DND-41 (cell line): ENCODE measurements at regions not wholly inside any gene's neighbourhood (a gene's known extent, or its start where the extent isn't known, plus 50 kb on each side); places are given as distances from the start of the nearest gene placed in this dataset.

Source experiments
- ATAC-seq: fragments of 200-7000 bp; cut with Tn5 transposase; 3 replicates; pipeline ENCODE4 v1.9.1; 2021; ENCODE audit warnings: low read depth; ENCODE audit not compliant: insufficient read depth
- DNase-seq: peaks from one replicate; pipeline ENCODE4 v3.0.0-alpha.2; 2020
- H2AFZ ChIP-seq: 2 replicates; pipeline ENCODE4 v1.6.0; 2012; ENCODE audit warnings: low read depth, low read length
- H3K27ac ChIP-seq: 2 replicates; pipeline ENCODE4 v1.5.1; 2012; ENCODE audit warnings: low read length, inconsistent platforms
- H3K27me3 ChIP-seq: fragments of 200-600 bp; sonication (generic); 2 replicates; pipeline ENCODE4 v1.6.0; 2012; ENCODE audit warnings: low read length, mild to moderate bottlenecking, inconsistent platforms; ENCODE audit not compliant: insufficient read depth, poor library complexity
- H3K36me3 ChIP-seq: 2 replicates; pipeline ENCODE4 v1.5.1; 2012; ENCODE audit warnings: low read length, inconsistent platforms; ENCODE audit not compliant: insufficient read depth
- H3K4me1 ChIP-seq: 2 replicates; pipeline ENCODE4 v1.5.1; 2012; ENCODE audit warnings: mild to moderate bottlenecking, low read length; ENCODE audit not compliant: insufficient read depth
- H3K4me2 ChIP-seq: 2 replicates; pipeline ENCODE4 v1.6.0; 2012; ENCODE audit warnings: mild to moderate bottlenecking, moderate library complexity, low read length, inconsistent platforms; ENCODE audit not compliant: insufficient read depth
- H3K4me3 ChIP-seq, 2 experiments: fragments of 200-600 bp in 1 of 2; shearing (Covaris generic) in 1 of 2; 2 replicates each; pipeline ENCODE4 v1.5.1; 2012 to 2016; ENCODE audit warnings: inconsistent platforms in 2 of 2, low read length in 2 of 2, mild to moderate bottlenecking in 2 of 2, low read depth in 1 of 2, moderate library complexity in 1 of 2
- H3K79me2 ChIP-seq: 2 replicates; pipeline ENCODE4 v1.6.0; 2012; ENCODE audit warnings: low read length, inconsistent platforms; ENCODE audit not compliant: insufficient read depth
- H3K9ac ChIP-seq: 2 replicates; pipeline ENCODE4 v1.6.0; 2012; ENCODE audit warnings: low read depth, mild to moderate bottlenecking, inconsistent platforms, low read length, moderate library complexity
- H3K9me3 ChIP-seq: 2 replicates; pipeline ENCODE4 v1.5.1; 2012; ENCODE audit warnings: low read length, moderate library complexity, mild to moderate bottlenecking, inconsistent platforms; ENCODE audit not compliant: insufficient read depth, severe bottlenecking
- H4K20me1 ChIP-seq: 2 replicates; pipeline ENCODE4 v1.6.0; 2012; ENCODE audit warnings: low read length; ENCODE audit not compliant: insufficient read depth
- EZH2 ChIP-seq: IDR thresholded peaks from 3 replicates; pipeline ENCODE4 v1.6.1; 2012; ENCODE audit warnings: borderline replicate concordance, low read depth, mild to moderate bottlenecking, moderate library complexity, low read length, inconsistent platforms; ENCODE audit not compliant: severe bottlenecking
- TF ChIP-seq, protein P1 (sequence below): IDR thresholded peaks from 2 replicates; pipeline ENCODE4 v1.5.1; 2012; ENCODE audit warnings: borderline replicate concordance, low read length, moderate library complexity, mild to moderate bottlenecking; ENCODE audit not compliant: poor library complexity, severe bottlenecking; ENCODE audit errors: extremely low read depth

DNA sequence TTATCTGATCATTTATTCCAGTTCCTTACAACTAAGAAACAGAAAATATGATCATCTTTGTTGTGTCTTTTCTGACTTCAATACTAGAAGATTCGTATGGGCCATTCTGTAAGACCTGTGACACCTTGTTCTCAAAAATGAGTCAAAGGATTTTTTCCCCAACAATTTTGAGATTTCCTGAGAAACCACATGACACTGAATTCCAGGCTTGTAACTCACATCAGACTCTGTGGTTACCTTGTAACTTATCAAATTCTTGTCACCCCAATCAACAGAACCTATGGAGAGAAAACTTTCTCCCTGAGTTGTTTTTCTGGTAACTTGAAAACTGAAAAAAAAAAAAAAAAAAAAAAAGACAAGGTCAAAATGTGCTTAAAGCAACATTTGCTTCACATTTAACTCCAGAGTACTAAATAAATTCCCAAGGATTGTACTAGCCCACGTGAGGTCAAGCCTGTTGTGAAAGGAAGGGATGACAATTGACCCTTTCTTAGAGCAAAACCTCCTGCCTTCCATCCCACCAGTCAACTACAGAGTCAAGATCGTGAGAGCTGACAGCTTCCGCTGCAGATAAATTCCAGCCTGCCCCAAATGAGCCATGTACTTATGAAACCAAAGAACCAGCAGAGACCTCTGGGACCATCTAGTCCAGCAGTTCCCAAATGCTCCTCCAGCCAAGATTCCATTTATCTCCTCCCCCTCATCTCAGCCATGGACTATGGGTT, 140.3 kb downstream of the TBX18 start:
- no peaks in the 10 kb centered on the region for H3K9me3 ChIP-seq
- no peak overlapping the region for H2AFZ ChIP-seq
- DNase-seq = no peak
- no peak overlapping the region for H3K4me2 ChIP-seq
- no peaks in the 10 kb centered on the region for H3K27me3 ChIP-seq
- no peak overlapping the region for H3K4me3 ChIP-seq
- no peak for ATAC-seq
- no peaks in the 10 kb centered on the region for H4K20me1 ChIP-seq
- H3K36me3 ChIP-seq = no peaks in the 10 kb centered on the region
- H3K27ac ChIP-seq = no peak overlapping the region
- no peaks in the 10 kb centered on the region for H3K4me1 ChIP-seq
- no peak overlapping the region for H3K9ac ChIP-seq
- TF ChIP-seq EZH2 = no peak
- TF ChIP-seq, protein P1, sequence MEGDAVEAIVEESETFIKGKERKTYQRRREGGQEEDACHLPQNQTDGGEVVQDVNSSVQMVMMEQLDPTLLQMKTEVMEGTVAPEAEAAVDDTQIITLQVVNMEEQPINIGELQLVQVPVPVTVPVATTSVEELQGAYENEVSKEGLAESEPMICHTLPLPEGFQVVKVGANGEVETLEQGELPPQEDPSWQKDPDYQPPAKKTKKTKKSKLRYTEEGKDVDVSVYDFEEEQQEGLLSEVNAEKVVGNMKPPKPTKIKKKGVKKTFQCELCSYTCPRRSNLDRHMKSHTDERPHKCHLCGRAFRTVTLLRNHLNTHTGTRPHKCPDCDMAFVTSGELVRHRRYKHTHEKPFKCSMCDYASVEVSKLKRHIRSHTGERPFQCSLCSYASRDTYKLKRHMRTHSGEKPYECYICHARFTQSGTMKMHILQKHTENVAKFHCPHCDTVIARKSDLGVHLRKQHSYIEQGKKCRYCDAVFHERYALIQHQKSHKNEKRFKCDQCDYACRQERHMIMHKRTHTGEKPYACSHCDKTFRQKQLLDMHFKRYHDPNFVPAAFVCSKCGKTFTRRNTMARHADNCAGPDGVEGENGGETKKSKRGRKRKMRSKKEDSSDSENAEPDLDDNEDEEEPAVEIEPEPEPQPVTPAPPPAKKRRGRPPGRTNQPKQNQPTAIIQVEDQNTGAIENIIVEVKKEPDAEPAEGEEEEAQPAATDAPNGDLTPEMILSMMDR = no peak
- H3K79me2 ChIP-seq = no peaks in the 10 kb centered on the region

DNA sequence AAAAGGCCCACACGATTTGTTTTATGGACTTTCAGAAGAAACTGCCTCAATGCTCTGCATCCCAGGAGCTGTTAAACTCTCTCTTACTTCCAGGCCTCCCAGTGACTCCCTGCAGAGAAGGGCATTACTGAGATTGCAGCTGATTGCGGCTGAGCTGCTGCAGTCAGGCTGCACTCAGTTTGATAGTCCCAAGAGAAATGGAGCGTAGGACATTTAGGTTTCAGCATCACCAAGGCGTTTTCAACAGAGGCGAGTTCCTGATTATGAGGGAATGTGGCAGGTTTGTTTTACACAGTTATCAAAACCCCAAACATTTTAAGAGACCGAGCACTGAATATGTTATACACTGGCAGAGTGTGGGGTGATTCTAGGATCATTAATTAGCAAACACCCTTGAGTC, 145.6 kb downstream of the TBX18 start:
- H2AFZ ChIP-seq = no peak overlapping the region
- no peak overlapping the region for H3K9ac ChIP-seq
- H3K4me1 ChIP-seq = no peaks in the 10 kb centered on the region
- H3K4me2 ChIP-seq = no peak overlapping the region
- TF ChIP-seq, protein P1 = no peak
- TF ChIP-seq EZH2 = no peak
- H3K27me3 ChIP-seq = no peaks in the 10 kb centered on the region
- no peak for ATAC-seq
- no peak overlapping the region for H3K27ac ChIP-seq
- DNase-seq = no peak
- no peaks in the 10 kb centered on the region for H3K36me3 ChIP-seq
- no peaks in the 10 kb centered on the region for H3K9me3 ChIP-seq
- H3K79me2 ChIP-seq = no peaks in the 10 kb centered on the region
- H4K20me1 ChIP-seq = no peaks in the 10 kb centered on the region
- H3K4me3 ChIP-seq = no peak overlapping the region

DNA sequence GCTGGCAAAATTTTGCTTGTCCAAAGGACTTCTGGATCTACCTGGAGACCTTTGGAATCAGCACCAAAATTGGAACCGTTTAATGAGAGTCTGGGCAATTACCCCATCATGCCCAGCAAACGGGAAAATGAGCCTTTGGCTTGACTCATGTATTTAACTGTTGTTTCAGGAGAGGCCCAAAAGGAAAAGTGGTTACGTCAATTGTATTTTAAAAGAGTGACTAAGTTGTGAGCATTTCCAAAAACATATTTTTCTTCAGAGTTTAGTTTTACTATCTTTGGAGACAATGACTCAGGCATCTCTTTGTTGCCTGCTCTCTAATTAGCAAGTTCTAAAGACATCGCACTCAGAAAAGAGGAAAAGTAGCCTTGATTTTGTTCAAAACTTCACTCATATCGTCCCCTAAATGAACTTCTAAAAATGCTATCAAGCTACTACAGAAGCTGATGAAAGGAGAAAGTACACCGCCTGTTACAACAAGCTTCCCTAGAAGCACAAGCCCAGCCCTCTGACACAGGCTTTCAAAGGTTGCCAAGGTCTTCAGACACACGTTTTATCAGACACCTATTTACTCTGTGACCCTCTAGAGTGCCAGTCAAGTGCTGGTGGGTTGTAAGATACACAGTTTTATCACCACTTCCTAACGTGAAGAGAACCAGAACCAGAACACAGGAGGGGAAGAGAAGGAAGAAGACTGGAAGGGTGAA, 146.2 kb downstream of the TBX18 start:
- H4K20me1 ChIP-seq = no peaks in the 10 kb centered on the region
- H3K36me3 ChIP-seq = no peaks in the 10 kb centered on the region
- no peaks in the 10 kb centered on the region for H3K79me2 ChIP-seq
- DNase-seq (no peak), ATAC-seq (no peak)
- H3K9me3 ChIP-seq = no peaks in the 10 kb centered on the region
- no peak for TF ChIP-seq EZH2
- TF ChIP-seq, protein P1 = no peak
- no peak overlapping the region for H3K4me2 ChIP-seq
- H2AFZ ChIP-seq = peak overlapping the region; percentile 43; the same call in 1 of the 2 replicates
- no peaks in the 10 kb centered on the region for H3K27me3 ChIP-seq
- no peak overlapping the region for H3K9ac ChIP-seq
- H3K27ac ChIP-seq = no peak overlapping the region
- no peaks in the 10 kb centered on the region for H3K4me1 ChIP-seq
- no peak overlapping the region for H3K4me3 ChIP-seq
